Uterus (tissue), 3 donors: ENCODE measurements at regions not wholly inside any gene's neighbourhood (a gene's known extent, or its start where the extent isn't known, plus 50 kb on each side); places are given as distances from the start of the nearest gene placed in this dataset.
A peak's percentile ranks its signal among the peaks of the same experiment; 100 is the strongest.

Source experiments
- DNase-seq, 2 donors: peaks; one replicate each; pipeline ENCODE4 v3.0.0-alpha.2; 2019 to 2020
- H3K27ac ChIP-seq, 2 donors: fragments of 200-600 bp; sonication (generic); 1 replicate in 1 of 2; 2 replicates in 1 of 2; pipeline ENCODE4 v1.5.1; 2016 to 2018
- H3K27me3 ChIP-seq, 2 donors: fragments of 200-600 bp; sonication (generic); one replicate each; pipeline ENCODE4 v1.5.1; 2018 to 2019; ENCODE audit warnings: control low read depth in 1 of 2
- H3K36me3 ChIP-seq, 2 donors: fragments of 200-600 bp; sonication (generic); one replicate each; pipeline ENCODE4 v1.5.1; 2019; ENCODE audit warnings: control low read depth in 1 of 2
- H3K4me1 ChIP-seq, 2 donors: fragments of 200-600 bp; sonication (generic); one replicate each; pipeline ENCODE4 v1.5.1; 2018 to 2019; ENCODE audit warnings: control low read depth in 1 of 2
- H3K4me3 ChIP-seq, 2 donors: fragments of 200-600 bp; sonication (generic); 1 replicate in 1 of 2; 2 replicates in 1 of 2; pipeline ENCODE4 v1.5.1; 2018 to 2019; ENCODE audit warnings: mild to moderate bottlenecking in 1 of 2
- H3K9me3 ChIP-seq, 2 donors: fragments of 200-600 bp; sonication (generic); one replicate each; pipeline ENCODE4 v1.5.1; 2019; ENCODE audit warnings: control low read depth in 1 of 2
- CTCF ChIP-seq, 4 experiments: fragments of 200-600 bp in 2 of 4; fragments of 450-650 bp in 2 of 4; sonication (generic) in 2 of 4; IDR thresholded peaks; one replicate each; pipeline ENCODE4 v1.5.1; 2016 to 2019; ENCODE audit warnings: antibody characterized with exemption in 4 of 4, mild to moderate bottlenecking in 2 of 4, moderate library complexity in 1 of 4
- POLR2A ChIP-seq, 2 donors: fragments of 450-650 bp; IDR thresholded peaks; one replicate each; pipeline ENCODE4 v1.6.1; 2016; ENCODE audit warnings: antibody characterized with exemption in 2 of 2, mild to moderate bottlenecking in 1 of 2, moderate library complexity in 1 of 2
- intact Hi-C: fragments of 100-400 bp; cut with DNase I; formaldehyde crosslinking; loops from one replicate; pipeline ENCODE4 v1.15.1; 2023; ENCODE audit warnings: low total_unique reads
- donor health status: DM: yes; HTN: yes; CAD: no.

GRCh38 chr3:127135241-127136023 is 57.5 kb upstream of the PRR23E start:
- intact Hi-C loops: no loop called here

DNA sequence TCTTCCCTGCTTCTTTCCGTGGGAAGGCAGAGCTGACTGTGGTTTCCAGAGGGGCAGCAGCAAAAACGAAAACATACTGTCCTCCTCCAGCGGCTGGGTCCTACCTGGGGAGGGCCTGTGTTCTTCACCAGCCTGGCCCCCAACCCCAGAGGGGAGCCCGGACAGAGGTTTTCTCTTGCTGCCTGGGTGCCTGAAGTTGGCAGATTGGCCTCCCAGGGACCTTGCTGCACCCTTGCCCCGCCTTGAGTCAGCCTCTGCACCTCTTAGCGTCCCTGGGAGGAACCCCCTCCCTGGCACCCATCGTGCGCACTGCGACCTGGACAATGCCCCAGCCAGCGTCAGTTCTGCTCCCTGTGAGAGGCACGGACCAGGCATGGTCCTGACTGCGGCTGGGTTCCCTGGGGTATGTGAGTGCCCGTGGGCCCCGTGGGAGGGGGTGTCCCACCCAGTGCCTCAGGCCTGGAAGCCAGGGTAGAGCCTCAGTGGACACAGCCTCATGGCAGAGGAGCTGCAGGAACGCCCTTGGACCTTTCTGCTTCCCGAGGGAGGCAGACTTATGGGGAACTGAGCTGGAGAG is 56.8 kb upstream of the PRR23E start:
- H3K9me3 ChIP-seq: no peaks in the 10 kb centered on the region
- no peak for DNase-seq
- intact Hi-C loops: no loop called here
- no peak overlapping the region for H3K4me3 ChIP-seq
- H3K4me1 ChIP-seq: peaks cover 0 to 8% of the 10 kb centered on the region in 2 donors
- no peak for TF ChIP-seq CTCF (IDR thresholded peaks at IDR 0.05)
- no peaks in the 10 kb centered on the region for H3K27me3 ChIP-seq
- peak overlapping the region in 1 of 2 donors; percentile 19 for H3K27ac ChIP-seq
- no peaks in the 10 kb centered on the region for H3K36me3 ChIP-seq

More at GRCh38 chr3:127135241-127136023, 57.5 kb upstream of the PRR23E start:
- Histone ChIP-seq H3K27me3 (no peaks in the 10 kb centered on the region), H3K4me1 (peaks cover 0 to 8% of the 10 kb centered on the region in 2 donors), H3K36me3 (no peaks in the 10 kb centered on the region), H3K4me3 (peak overlapping the region; percentile 2 to 22), H3K9me3 (no peaks in the 10 kb centered on the region), H3K27ac (peak overlapping the region in 1 of 2 donors; percentile 19)
- DNase-seq: peak in 1 of 2 donors; percentile 43
- TF ChIP-seq POLR2A (IDR thresholded peaks at IDR 0.05) (no peak), CTCF (IDR thresholded peaks at IDR 0.05) (no peak)

DNA sequence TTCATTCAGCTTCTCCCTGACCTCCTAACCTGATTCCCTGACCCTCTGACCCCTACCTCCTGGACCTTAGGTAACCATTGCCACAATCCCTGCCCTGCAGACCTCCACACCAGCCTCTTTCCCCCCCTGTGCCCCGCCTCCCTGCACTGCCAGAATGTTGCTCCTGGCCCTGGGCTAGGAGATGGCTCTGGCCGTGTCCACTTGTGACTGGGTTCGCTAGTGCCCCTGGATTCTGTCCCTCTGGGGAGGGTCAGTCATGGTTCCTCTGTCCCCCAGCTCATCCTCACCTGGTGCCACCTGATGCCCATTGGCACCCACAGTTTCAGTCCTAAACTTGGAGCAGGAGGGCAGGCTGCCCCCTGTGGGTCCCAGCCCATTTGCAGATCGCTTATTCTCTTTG is 56.2 kb upstream of the PRR23E start:
- no peak for TF ChIP-seq CTCF (IDR thresholded peaks at IDR 0.05)
- no peak for TF ChIP-seq POLR2A (IDR thresholded peaks at IDR 0.05)
- Histone ChIP-seq H3K27ac (no peak overlapping the region), H3K4me1 (peaks cover 0 to 8% of the 10 kb centered on the region in 2 donors), H3K36me3 (no peaks in the 10 kb centered on the region), H3K4me3 (no peak overlapping the region), H3K9me3 (no peaks in the 10 kb centered on the region), H3K27me3 (no peaks in the 10 kb centered on the region)
- intact Hi-C loops: no loop called here
- no peak for DNase-seq

DNA sequence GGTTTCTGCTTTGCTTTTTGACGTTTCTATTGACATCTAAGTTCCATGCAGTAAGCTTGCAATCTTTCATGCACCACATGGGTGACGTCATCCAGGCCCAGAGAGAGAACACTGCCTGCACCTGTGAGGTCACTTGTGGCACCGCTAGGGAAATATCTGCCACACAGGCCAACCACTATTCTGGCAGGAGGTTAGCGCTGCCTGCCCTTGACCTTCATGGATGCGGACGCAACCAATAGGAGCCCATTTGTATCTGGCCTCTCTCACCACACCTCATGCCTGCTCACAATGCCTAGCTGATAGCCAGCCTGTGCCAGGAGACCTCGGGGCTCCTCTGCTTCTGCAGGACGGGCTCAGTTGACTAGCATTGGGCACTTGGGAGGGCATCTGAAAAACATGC is 55.8 kb upstream of the PRR23E start:
- Histone ChIP-seq H3K4me3 (no peak overlapping the region), H3K27me3 (no peaks in the 10 kb centered on the region), H3K9me3 (no peaks in the 10 kb centered on the region), H3K36me3 (no peaks in the 10 kb centered on the region), H3K27ac (no peak overlapping the region), H3K4me1 (peaks cover 0 to 8% of the 10 kb centered on the region in 2 donors)
- intact Hi-C loops: no loop called here
- no peak for DNase-seq
- no peak for TF ChIP-seq POLR2A (IDR thresholded peaks at IDR 0.05)

DNA sequence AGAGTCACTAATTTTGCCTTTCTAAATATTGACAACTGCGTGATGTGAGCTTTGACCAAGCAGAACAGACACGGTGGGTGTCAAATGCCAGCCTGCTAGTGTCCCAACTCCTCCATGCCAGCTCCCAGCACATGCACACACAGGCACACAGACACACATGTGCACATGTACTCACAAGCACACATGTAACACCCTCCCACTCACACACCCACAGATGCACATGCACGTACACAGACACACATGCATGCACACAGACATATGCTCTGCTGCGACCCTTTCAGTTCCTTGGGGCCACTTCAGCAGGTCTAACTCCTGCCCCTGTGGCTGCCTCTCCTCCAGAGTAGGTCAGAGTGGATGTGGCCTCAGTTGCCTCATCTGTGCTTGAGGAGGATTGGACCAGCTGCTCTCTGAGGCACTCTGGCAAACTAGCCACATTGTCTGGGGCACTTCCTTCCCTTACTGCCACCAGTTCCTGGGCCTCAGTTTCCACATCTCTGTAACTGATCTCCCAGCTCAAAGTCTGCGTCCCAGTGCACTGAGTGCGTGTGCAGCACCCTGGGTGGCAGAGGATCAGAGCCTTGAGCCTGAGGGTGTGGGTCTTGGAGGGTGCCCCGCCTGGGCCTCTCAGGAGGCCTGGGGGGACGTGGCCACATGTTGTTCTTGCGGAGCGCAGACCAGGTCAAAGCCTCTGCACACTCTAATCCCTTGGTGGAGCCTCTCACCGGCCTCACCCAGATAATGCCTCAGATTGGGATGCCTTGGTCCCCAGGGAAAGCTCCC is 55.0 kb upstream of the PRR23E start:
- no peak for DNase-seq
- Histone ChIP-seq H3K4me3 (no peak overlapping the region), H3K4me1 (peaks cover 0 to 8% of the 10 kb centered on the region in 2 donors), H3K9me3 (no peaks in the 10 kb centered on the region), H3K27ac (no peak overlapping the region), H3K27me3 (no peaks in the 10 kb centered on the region), H3K36me3 (no peaks in the 10 kb centered on the region)
- TF ChIP-seq POLR2A (IDR thresholded peaks at IDR 0.05) (no peak), CTCF (IDR thresholded peaks at IDR 0.05) (no peak)
- intact Hi-C loops: no loop called here
